OCI-LY7 (cell line): ENCODE measurements at regions not wholly inside any gene's neighbourhood (a gene's known extent, or its start where the extent isn't known, plus 50 kb on each side); places are given as distances from the start of the nearest gene placed in this dataset.

Experiments used
- CTCF ChIP-seq: fragments of 200-600 bp; sonication (generic); conservative IDR thresholded peaks from 2 replicates; pipeline ENCODE4 v1.5.1; 2014; ENCODE audit warnings: mild to moderate bottlenecking, antibody characterized with exemption, low read length, moderate library complexity, mixed read lengths
- EZH2phosphoT487 ChIP-seq: fragments of 200-600 bp; sonication (generic); IDR thresholded peaks from 2 replicates; pipeline ENCODE4 v1.6.1; 2018; ENCODE audit warnings: low read depth, borderline replicate concordance, mild to moderate bottlenecking, mixed run types, antibody characterized with exemption, low read length, moderate library complexity, mixed read lengths

GRCh38 chr4:129561886-129562671, 466.1 kb downstream of the C4orf33 start:
- TF ChIP-seq CTCF = no peak
- no peak for TF ChIP-seq EZH2phosphoT487
